Skin of body (tissue), 1 donor: ENCODE measurements at regions not wholly inside any gene's neighbourhood (a gene's known extent, or its start where the extent isn't known, plus 50 kb on each side); places are given as distances from the start of the nearest gene placed in this dataset.
"Not testable (repeated sequence)": the region's sequence is repeated elsewhere in the genome, so short reads cannot be mapped to it uniquely, and the experiment has no call there.

ENCODE experiments used
- DNase-seq: peaks from one replicate; lab custom pipeline; 2025; lab: John Stamatoyannopoulos, UW

DNA sequence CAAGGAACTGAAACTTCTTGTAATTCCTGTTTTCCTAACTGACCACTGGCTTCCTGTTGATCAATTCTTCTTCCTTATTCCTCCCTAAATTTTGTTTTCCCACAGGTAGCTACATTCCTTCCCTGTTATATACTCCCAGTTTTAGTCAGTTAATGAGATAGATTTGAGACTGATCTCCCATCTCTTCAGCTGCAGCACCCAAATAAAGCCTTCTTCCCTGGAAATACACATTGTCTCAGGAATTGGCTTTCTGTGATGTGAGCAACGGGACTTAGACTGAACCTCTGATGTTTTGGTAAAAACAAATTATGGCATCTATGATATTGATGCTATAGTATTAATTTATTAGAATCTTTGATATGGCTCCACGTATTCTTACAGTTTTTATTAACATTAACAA lies 617.3 kb upstream of the ST8SIA4 start:
- DNase-seq: no peak

DNA sequence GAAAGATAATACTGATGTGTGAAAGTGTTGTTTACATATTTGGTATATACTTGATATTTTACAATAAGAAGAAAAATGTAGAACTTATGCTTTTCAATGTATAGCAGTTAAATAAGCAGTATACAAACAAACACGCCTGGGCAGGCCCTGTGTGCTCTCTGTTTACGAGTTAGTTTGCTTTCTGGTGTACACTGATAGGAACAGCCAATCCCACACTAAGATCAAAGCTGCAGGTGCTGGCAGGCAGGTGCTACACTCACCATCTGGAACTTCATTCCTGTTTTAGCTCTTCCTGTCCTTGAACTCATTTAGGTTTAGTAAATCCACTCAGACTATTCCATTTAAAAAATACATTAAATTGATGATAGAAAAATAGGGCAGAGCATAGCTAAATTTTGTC lies 614.7 kb upstream of the ST8SIA4 start:
- no peak for DNase-seq

DNA sequence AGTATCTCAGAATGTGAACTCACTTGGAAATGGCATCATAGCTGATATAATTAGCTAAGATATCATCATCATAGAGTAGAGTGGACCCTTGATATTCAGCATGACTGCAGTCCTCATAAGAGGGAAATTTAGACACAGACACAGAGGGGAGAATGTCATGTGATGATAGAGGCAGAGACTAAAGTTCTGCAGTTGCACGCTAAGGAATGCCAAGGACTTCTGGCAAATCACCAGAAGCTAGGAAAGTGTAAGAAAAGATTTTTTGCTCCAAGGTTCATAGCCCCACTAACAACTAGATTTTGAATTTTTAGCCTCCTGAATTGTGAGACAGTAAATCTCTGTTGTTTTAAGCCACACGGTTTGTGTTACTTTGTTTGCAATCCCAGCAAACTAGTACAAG lies 612.6 kb upstream of the ST8SIA4 start:
- DNase-seq: no peak

DNA sequence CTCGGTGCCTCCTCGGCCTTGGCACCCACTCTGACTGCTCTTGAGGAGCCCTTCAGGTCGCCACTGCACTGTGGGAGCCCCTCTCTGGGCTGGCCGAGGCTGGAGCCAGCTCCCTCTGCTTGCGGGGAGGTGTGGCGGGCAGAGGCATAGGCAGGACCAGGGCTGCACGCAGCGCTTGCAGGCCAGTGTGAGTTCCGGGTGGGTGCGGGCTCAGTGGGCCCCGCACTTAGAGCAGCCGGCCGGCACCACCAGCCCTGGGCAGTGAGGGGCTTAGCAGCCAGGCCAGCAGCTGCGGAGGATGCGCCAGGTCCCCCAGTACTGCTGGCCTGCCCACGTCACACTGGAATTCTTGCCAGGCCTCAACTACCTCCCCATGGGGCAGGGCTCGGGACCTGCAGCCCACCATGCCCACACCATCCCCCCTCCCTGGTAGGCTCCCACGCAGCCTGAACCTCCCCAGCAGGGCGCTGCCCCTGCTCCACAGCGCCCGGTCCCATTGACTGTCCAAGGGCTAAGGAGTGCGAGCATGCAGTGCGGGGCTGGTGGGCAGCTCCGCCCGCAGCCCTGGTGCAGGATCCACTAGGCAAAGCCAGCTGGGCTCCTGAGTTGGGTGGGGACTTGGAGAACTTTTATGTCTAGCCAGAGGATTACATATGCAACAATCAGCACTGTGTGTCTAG lies 602.9 kb upstream of the ST8SIA4 start:
- DNase-seq: no peak

DNA sequence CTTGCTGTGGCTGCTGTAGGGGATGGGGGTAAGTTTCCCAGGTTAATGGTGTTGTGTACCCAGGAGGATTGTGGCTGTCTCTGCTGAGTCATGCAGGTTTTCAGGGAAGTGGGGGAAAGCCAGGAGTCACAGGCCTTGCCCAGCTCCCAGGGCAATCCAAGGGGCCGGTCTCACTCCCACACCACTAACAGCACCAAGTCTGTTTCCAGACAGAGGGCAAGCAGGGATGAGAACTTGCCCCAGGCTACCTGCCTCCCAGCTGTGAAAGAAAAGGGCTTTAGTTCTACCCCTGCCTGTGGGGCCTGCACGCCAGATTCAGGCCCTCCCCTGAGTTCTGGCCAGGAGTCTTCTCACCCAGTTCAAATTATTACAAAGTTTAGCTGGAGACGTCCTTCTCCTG lies 579.8 kb upstream of the ST8SIA4 start:
- DNase-seq: no peak

DNA sequence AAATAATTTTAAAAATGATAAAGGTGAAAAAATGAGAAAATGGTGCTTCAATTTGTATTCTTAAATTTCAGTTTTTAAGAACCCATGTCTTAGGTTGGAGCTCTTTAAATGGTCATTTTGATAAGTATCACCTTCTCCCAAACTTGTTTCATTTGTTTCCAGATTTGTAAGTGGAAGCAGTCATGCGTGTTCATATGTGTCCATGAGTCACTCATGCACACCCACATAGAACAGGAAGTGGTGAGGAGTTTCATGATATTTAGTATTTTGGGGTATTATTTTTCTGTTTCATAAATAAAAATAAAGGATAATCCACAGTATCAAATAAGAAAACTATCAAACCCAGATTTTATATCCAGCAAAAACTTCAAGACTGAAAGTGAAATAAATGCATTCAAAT lies 570.4 kb upstream of the ST8SIA4 start:
- DNase-seq: no peak

DNA sequence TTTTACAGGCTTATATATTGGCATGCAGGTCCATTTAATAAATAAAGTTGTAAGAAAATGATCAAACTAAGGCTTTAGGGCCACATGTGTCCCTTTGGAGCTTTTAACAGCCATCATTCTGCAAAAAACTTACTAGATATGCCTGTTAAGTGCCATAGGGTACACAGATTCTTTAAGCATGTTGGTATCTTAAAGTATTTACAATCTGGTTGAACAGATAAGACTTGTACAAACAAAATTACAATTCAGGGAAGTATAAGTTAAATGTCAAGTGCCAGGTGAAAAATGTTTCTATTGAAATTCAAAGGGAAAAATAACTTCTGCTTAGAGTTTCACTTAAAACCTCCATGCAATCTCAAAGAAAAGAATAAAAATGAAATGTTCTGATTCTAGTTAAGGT lies 558.4 kb upstream of the ST8SIA4 start:
- DNase-seq: no peak

DNA sequence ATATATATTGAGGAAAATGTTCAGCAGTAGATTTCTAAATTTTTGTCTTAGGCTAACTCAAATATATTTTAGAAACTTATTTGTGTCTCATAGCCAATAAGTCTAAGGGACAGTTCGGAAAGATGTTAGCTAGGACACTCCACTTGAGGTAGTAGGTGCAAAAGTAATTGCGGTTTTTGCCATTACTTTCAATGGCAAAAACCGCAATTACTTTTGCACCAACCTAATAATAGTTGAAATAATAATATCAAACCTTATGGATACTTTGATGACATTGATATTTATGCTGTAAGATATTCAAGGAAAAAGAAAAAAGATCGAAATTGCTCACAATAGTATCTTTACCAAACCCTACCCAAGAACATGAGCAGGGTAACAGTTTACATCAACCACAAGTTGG lies 555.5 kb upstream of the ST8SIA4 start:
- DNase-seq: no peak

DNA sequence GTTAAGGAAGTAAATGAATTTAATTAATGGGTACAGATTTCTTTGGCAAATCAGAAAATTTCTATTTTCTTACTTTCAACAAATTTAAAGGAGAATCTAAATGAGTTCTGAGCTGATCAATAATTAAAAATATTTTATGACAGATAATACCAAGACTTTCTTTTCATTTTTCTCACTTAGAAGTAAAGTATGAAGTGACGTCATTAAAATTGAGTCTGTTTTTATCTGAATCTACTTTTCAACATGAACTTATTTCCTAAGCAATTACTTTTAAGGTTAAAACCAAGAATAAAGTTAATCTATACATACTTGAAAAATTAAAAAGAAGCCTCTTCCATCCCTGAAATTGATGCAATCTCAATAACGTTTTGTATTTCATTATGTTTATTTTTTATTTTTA lies 552.8 kb upstream of the ST8SIA4 start:
- DNase-seq: no peak

DNA sequence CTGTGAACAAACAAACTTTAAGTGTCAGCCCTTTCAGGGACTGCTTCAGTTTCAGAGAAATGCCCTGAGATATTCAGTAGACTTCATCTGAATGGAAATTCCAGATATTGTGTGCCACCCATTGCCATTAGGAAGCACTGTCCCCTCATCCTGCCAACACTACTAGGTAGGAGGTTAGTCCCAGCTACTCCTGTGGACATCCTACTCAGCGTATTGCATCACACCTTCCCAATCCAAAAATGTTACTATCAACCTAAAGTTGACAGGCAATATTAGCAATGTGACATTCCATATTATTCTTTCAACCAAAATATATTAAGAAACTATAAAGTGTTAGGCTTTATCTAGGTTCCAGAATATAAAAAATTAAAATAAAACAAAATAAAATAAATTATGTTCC lies 552.0 kb upstream of the ST8SIA4 start:
- DNase-seq: no peak

DNA sequence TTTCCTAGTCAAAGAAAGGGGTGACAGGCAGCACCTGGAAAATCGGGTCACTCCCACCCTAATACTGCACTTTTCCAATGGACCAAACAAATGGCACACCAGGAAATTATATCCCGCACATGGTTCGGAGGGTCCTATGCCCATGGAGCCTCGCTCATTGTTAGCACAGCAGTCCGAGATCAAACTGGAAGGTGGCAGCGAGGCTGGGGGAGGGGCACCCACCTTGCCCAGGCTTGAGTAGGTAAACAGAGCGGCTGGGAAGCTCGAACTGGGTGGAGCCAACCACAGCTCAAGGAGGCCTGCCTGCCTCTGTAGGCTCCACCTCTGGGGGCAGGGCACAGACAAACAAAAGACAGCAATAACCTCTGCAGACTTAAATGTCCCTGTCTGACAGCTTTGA lies 539.2 kb upstream of the ST8SIA4 start:
- not testable (repeated sequence) for DNase-seq

DNA sequence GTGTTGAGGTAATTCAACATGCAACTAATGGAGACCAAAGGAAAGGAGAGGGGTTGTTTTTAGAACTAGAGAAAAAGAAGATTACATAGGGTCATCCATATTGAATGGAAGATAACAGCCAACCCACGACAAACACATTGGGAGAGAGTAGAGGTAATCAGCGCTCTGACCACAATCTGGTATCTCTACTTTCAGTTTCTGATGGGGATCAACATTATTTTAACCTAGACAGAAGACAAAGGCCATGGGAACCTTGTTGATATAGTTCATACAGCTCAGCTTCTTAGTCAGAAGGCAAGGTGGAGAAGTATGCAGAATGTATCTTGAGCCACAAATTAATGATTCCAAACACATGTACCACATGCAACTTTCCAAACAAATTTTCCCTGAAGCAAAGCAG lies 537.1 kb upstream of the ST8SIA4 start:
- DNase-seq: no peak

DNA sequence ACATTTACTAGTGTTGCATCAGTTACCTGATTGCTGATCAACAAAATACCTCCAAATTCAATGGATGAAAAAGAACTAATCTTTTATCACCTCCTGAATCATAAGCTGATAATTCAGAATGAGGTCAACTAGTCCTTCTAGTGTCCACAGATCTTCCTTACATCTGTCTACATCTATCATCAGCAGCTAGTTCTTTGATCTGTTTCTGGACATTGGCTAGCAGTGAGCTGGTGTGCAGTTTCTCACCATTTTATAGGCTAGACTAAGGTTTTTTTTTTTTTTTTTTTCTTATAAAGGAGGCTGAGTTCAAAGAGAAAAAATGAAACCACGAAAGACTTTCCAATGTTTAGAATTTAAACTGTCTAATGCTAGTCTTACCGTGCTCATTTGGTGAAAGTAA lies 534.3 kb upstream of the ST8SIA4 start:
- no peak for DNase-seq

DNA sequence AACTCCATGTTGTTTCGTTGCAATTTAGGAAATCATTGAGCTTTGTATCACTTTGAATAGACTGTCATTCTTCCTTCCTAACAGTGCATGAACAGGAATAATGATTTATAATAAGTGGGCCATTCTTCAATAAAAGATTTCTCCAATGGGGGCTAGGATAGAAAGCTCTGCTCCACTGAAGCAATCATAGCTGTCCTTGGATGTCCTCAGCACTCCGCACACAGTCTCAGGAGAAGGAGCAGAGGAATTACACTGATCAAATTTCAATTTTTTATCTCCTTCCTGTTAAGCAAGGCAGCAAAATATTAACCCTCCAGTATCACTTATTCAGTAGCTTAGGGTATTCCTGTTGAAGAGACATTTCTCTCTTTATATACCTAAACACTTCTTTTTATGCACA lies 532.7 kb upstream of the ST8SIA4 start:
- no peak for DNase-seq

DNA sequence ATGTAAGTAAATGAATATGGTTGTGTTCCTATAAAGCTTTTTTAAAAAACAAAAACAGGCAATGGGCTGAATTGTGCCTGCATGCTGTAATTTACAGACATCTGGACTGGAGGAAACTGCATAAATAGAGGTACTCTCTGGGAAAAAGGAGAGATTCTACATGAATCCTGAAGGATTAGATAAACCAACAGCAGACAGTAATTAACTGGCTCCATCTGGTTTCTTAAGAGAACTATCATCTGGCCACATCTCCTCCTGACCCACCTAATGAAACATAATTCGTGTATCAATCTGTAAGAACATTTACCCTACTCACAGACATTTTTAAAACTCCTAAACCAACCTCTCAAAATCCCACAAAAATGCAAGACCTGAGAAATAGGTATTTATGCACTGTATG lies 528.1 kb upstream of the ST8SIA4 start:
- DNase-seq: no peak

DNA sequence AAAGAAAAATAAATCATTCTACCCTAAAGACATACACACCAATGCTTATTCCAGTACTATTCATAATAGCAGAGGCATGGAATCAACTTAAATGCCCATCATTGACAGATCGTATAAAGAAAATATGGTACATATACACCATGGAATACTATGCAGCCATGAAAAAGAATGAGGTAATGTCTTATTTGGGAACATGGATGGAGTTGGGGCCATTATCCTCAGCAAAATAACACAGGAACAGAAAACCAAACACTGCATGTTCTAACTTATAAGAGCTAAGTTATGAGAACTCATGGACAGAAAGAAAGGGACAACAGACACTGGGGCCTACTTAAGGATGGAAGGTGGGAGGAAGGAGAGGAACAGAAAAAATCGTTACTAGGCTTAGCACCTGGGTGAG lies 527.5 kb upstream of the ST8SIA4 start:
- DNase-seq: no peak

DNA sequence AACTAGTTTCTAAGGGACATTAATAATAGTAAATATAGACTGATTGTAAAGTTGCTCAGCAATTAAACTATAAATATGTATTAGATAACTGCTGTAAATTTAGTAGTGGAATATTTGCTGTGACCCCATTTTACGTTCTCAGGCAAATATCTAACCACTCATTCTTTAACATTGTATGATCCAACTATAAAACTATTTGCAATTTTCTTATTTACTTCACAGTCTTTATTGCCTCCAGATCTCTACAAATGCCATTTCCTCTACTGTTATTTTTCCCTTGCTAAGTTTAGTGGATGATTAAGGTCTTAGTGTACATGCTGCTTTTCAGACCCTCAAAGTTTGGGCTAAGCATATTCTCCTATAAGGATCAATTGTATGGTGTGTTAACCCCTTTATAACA lies 526.2 kb upstream of the ST8SIA4 start:
- peak; percentile 44 for DNase-seq

DNA sequence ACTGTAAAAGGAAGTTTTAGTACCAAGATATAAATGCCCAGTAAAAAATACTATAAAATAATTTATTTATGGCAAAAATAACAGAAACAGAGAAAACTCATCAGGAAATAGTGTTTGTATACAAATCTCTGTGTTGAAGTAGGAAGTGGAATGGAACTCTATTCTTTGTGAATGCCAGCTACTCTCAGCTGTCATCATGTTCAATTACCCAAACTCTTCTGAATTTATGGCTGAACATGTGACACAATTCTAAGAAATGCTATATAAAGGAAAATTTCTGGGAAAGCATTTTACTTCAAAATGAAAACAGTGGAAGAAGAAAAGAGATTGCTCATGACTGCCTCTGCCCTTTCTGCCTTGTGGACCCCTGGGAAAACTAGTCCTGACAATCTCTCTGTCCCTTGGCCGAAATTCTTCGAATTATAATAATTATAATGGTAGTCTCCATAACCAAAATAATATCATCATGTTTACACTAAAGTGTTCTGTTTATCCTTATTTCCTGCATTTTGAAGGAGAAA lies 522.3 kb upstream of the ST8SIA4 start:
- DNase-seq: peak; percentile 40

DNA sequence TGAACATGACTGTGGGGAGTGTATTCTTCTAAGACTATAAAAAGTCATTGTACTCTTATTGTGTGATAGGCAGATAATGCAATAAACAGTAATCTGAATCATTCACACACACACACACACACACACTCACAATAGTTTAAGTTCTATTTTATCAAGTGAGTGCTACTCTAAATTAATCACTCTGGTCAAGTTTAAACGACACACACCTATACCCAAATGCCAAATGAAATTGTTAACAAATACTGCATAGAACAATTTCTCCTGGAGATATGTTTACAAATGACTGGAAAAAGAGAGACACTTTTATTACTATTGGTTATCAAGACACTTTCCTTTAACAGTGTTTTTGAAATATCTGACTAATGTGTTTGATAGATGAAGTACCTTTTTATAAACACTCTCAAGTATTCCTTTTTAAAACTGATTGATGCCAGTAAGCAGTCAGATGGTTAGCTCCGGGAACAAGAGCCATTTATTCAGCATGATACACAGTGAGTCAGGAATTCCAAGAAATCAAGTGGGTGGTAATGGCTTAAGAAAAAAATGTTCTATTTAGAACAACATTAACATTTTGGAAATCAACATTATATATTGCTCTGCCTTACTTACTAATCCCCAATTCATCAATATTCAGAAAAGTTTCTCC lies 521.6 kb upstream of the ST8SIA4 start:
- no peak for DNase-seq

DNA sequence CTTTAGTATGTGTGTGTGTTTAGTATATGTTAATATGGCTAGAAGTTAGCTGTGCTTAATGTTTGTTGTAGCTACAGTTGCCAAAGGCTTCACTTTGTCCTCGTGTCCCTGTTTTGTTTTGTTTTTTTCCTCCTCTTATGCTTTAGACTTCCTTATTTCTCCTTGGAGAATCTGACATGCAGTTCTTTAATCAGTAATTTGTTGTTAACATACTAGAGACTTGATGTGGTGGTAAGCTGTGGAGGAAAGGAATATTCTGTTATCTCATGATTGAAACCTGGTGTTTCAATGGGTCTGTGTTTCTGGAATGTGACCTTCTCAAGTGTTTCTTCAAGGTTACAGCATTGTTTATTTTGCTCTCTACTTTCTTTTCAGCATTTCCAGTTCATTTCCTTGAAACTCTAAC lies 515.6 kb upstream of the ST8SIA4 start:
- DNase-seq: peak; percentile 19

DNA sequence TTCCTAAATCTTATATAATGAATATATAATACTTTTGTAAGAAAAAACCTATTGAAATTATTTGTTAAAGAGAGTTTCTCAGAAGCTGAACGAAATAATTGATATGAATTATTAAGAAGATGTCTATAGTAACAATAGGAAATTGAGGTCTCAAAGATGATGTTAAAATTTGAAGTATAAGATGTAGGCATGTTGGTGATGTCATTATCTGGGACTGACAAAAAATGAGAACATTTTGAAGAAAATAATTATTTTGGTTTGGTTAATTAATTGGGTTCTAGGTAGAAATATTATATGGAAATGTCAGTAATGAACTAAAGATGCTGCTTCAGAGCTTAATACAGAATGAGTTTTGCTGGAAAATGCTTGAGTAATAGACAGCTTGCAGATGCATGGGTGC lies 501.4 kb upstream of the ST8SIA4 start:
- no peak for DNase-seq

DNA sequence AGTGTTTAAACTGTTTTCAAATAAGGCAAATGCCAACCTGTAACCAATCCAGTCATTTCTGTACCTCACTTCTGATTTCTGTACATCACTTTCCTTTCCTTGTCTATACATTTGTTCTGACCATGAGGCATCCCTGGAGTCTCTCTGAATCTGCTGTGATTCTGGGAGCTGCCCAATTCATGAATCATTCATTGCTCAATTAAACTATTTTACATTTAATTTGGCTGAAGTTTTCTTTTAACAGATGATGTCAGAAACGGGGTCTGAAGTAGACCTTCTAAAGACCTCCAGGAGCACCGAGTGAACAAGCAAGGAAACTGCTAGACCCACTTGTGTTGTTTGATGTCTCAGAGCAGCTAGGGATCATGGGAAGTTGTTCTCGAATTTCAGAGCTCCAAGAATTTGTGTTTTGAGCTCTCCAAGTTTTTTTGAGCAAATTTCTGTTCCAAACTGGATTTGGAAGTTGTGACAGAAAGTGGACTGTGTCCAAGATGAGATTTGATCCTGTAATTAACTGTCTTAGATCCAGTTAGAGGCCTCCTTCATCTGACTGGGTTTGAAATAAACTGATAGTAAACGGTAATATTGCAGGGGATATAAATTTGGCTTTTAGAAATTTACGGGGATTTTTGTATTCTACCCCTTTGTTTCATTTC lies 490.8 kb upstream of the ST8SIA4 start:
- no peak for DNase-seq
